Hepatocyte (in vitro differentiated cells): ENCODE measurements at regions not wholly inside any gene's neighbourhood (a gene's known extent, or its start where the extent isn't known, plus 50 kb on each side); places are given as distances from the start of the nearest gene placed in this dataset.

Experiments
- DNase-seq: peaks from one replicate; pipeline ENCODE4 v3.0.0-alpha.2; 2016; ENCODE audit warnings: low spot score
- H2AFZ ChIP-seq: fragments of 200-600 bp; sonication (generic); 2 replicates; pipeline ENCODE4 v1.6.0; 2016; ENCODE audit warnings: antibody characterized with exemption, mild to moderate bottlenecking
- H3K27ac ChIP-seq: fragments of 200-600 bp; sonication (generic); 2 replicates; pipeline ENCODE4 v1.5.1; 2016; ENCODE audit warnings: mild to moderate bottlenecking
- H3K27me3 ChIP-seq: fragments of 200-600 bp; sonication (generic); 2 replicates; pipeline ENCODE4 v1.6.1; 2016
- H3K36me3 ChIP-seq: fragments of 200-600 bp; sonication (generic); replicated peaks from 2 replicates; pipeline ENCODE4 v1.5.1; 2016; ENCODE audit warnings: low read depth; ENCODE audit not compliant: insufficient read depth
- H3K4me1 ChIP-seq: fragments of 200-600 bp; sonication (generic); 2 replicates; pipeline ENCODE4 v1.5.1; 2016; ENCODE audit warnings: mild to moderate bottlenecking, moderate library complexity; ENCODE audit not compliant: insufficient read depth
- H3K4me2 ChIP-seq: fragments of 200-600 bp; sonication (generic); 2 replicates; pipeline ENCODE4 v1.6.0; 2016
- H3K4me3 ChIP-seq: fragments of 200-600 bp; sonication (generic); 2 replicates; pipeline ENCODE4 v1.5.1; 2016; ENCODE audit warnings: mild to moderate bottlenecking
- H3K79me2 ChIP-seq: fragments of 200-600 bp; sonication (generic); 2 replicates; pipeline ENCODE4 v1.6.0; 2017; ENCODE audit warnings: mild to moderate bottlenecking
- H3K9me2 ChIP-seq: fragments of 200-600 bp; sonication (generic); replicated peaks from 2 replicates; pipeline ENCODE4 v1.6.0; 2017; ENCODE audit warnings: mild to moderate bottlenecking; ENCODE audit not compliant: insufficient read depth
- H3K9me3 ChIP-seq: fragments of 200-600 bp; sonication (generic); 2 replicates; pipeline ENCODE4 v1.5.1; 2016; ENCODE audit warnings: low read depth, mild to moderate bottlenecking
- H4K20me1 ChIP-seq: fragments of 200-600 bp; sonication (generic); 2 replicates; pipeline ENCODE4 v1.6.0; 2016; ENCODE audit warnings: mild to moderate bottlenecking; ENCODE audit not compliant: insufficient read depth, poor library complexity, severe bottlenecking
- EZH2 ChIP-seq: fragments of 200-600 bp; sonication (generic); IDR thresholded peaks from 2 replicates; pipeline ENCODE4 v1.6.1; 2016; ENCODE audit warnings: antibody characterized with exemption, mild to moderate bottlenecking, borderline replicate concordance
- EZH2phosphoT487 ChIP-seq: fragments of 200-600 bp; sonication (generic); IDR thresholded peaks from one replicate; pipeline ENCODE4 v1.6.1; 2018; ENCODE audit warnings: antibody characterized with exemption, mild to moderate bottlenecking, low read depth, moderate library complexity; ENCODE audit not compliant: unreplicated experiment, severe bottlenecking
- WGBS: methylation state at CpG from one replicate; pipeline ENCODE4 v1.1.6; 2016; ENCODE audit warnings: low lambda C conversion rate; ENCODE audit errors: missing lambda C conversion rate; 5-methylcytosine and 5-hydroxymethylcytosine counted together
- TF ChIP-seq, protein P1 (sequence below): fragments of 200-600 bp; sonication (generic); IDR thresholded peaks from 2 replicates; pipeline ENCODE4 v1.5.1; 2016; ENCODE audit warnings: antibody characterized with exemption, mild to moderate bottlenecking; ENCODE audit not compliant: poor library complexity

DNA sequence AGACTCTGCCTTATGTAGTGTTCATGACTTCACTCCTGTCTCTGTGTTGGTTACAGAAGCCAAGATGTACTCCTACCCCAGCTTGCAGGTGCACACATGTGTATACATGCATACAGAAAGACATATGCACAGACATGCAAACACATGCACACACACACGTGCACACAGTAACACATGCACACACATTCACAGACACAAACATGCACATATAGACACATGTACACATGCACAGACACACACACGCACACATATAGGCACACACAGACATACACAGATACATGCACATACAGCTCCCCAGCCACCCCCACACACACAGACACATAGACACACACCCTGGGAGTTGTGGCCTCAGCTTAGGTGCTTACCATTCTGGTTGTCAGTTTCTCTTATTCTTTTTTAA is 362.6 kb upstream of the C1orf174 start:
- no peak overlapping the region for H2AFZ ChIP-seq
- DNase-seq: no peak
- H3K9me2 ChIP-seq: no peaks in the 10 kb centered on the region
- no peaks in the 10 kb centered on the region for H3K9me3 ChIP-seq
- no peak overlapping the region for H3K27ac ChIP-seq
- no peaks in the 10 kb centered on the region for H3K4me1 ChIP-seq
- 87% methylated on average over 2 of the region's 2 CpGs for WGBS
- H3K4me3 ChIP-seq: no peak overlapping the region
- no peaks in the 10 kb centered on the region for H4K20me1 ChIP-seq
- H3K79me2 ChIP-seq: no peaks in the 10 kb centered on the region
- no peaks in the 10 kb centered on the region for H3K27me3 ChIP-seq
- H3K36me3 ChIP-seq: no peaks in the 10 kb centered on the region
- TF ChIP-seq EZH2: no peak
- TF ChIP-seq, protein P1, sequence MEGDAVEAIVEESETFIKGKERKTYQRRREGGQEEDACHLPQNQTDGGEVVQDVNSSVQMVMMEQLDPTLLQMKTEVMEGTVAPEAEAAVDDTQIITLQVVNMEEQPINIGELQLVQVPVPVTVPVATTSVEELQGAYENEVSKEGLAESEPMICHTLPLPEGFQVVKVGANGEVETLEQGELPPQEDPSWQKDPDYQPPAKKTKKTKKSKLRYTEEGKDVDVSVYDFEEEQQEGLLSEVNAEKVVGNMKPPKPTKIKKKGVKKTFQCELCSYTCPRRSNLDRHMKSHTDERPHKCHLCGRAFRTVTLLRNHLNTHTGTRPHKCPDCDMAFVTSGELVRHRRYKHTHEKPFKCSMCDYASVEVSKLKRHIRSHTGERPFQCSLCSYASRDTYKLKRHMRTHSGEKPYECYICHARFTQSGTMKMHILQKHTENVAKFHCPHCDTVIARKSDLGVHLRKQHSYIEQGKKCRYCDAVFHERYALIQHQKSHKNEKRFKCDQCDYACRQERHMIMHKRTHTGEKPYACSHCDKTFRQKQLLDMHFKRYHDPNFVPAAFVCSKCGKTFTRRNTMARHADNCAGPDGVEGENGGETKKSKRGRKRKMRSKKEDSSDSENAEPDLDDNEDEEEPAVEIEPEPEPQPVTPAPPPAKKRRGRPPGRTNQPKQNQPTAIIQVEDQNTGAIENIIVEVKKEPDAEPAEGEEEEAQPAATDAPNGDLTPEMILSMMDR: no peak
- TF ChIP-seq EZH2phosphoT487: no peak
- no peak overlapping the region for H3K4me2 ChIP-seq

DNA sequence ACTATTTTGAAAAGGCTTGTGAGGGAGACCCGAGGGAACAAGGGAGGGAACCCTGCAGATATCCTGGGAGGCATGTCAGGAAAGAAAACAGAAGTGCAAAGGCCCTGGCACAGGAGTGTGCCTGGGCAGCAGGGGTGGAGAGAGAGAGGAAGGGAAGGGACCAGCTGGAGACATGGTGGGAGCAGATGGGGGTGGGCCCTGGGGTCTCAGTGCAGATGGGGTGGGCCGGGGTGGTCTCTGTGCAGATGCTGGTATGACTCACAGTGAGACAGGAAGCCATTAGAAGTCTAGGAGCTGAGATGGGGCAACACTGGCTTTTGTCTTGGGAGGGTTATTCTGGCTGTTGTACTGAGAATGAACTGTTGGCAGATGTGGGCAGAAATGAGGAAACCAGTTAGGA is 363.6 kb upstream of the C1orf174 start:
- Histone ChIP-seq H3K9me2 (no peaks in the 10 kb centered on the region), H4K20me1 (no peaks in the 10 kb centered on the region), H3K4me3 (no peak overlapping the region), H3K27ac (no peak overlapping the region), H3K4me2 (no peak overlapping the region), H3K4me1 (no peaks in the 10 kb centered on the region), H3K79me2 (no peaks in the 10 kb centered on the region), H2AFZ (no peak overlapping the region), H3K27me3 (no peaks in the 10 kb centered on the region), H3K9me3 (no peaks in the 10 kb centered on the region), H3K36me3 (no peaks in the 10 kb centered on the region)
- WGBS: 66% methylated on average over 2 of the region's 2 CpGs
- DNase-seq: no peak
- no peak for TF ChIP-seq EZH2phosphoT487
- TF ChIP-seq EZH2: no peak
- TF ChIP-seq, protein P1: no peak

DNA sequence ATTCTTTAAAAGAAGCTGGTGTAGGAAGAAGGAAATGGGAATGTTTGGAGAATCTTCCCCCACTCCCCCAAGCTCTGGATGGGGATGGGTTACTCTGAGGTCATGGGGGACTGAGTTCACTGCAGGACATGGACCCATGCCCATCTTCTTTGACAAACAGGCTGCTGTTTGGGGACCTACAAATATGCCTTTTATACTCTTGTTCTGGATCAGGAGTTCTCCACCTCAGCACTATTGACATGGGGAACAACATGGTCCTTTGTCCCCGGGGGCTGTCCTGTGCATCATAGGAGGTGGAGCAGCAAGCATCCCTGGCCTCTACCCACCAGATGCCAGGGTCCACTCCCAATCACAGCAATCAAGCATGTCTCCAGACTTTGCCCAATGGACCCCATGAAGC is 365.8 kb upstream of the C1orf174 start:
- Histone ChIP-seq H2AFZ (no peak overlapping the region), H3K79me2 (no peaks in the 10 kb centered on the region), H3K9me3 (no peaks in the 10 kb centered on the region), H3K4me2 (no peak overlapping the region), H3K36me3 (no peaks in the 10 kb centered on the region), H3K27ac (no peak overlapping the region), H3K4me1 (no peaks in the 10 kb centered on the region), H3K9me2 (no peaks in the 10 kb centered on the region), H3K27me3 (no peaks in the 10 kb centered on the region), H3K4me3 (no peak overlapping the region), H4K20me1 (no peaks in the 10 kb centered on the region)
- WGBS: 93% methylated on average over 1 of the region's 1 CpG
- TF ChIP-seq EZH2phosphoT487 (no peak), EZH2 (no peak)
- TF ChIP-seq, protein P1: no peak
- DNase-seq: no peak
